Smooth muscle cell (in vitro differentiated cells): ENCODE measurements at regions not wholly inside any gene's neighbourhood (a gene's known extent, or its start where the extent isn't known, plus 50 kb on each side); places are given as distances from the start of the nearest gene placed in this dataset.
A peak's percentile ranks its signal among the peaks of the same experiment; 100 is the strongest.

ENCODE experiments used
- DNase-seq: peaks from one replicate; lab custom pipeline; 2025; ENCODE audit not compliant: unreplicated experiment; lab: John Stamatoyannopoulos, UW
- H2AFZ ChIP-seq: fragments of 200-600 bp; sonication (generic); 2 replicates; pipeline ENCODE4 v1.6.0; 2016; ENCODE audit warnings: antibody characterized with exemption, low read depth, mild to moderate bottlenecking
- H3F3A ChIP-seq: fragments of 200-600 bp; sonication (generic); 2 replicates; pipeline ENCODE4 v1.6.0; 2017; ENCODE audit warnings: antibody characterized with exemption, low read depth
- H3K27ac ChIP-seq: fragments of 200-600 bp; sonication (generic); 2 replicates; pipeline ENCODE4 v1.5.1; 2016; ENCODE audit warnings: low read depth, mild to moderate bottlenecking
- H3K27me3 ChIP-seq: fragments of 200-600 bp; sonication (generic); 2 replicates; pipeline ENCODE4 v1.6.1; 2016; ENCODE audit warnings: low read depth, mild to moderate bottlenecking
- H3K36me3 ChIP-seq: fragments of 200-600 bp; sonication (generic); 2 replicates; pipeline ENCODE4 v1.5.1; 2016; ENCODE audit warnings: low read depth
- H3K4me1 ChIP-seq: fragments of 200-600 bp; sonication (generic); 2 replicates; pipeline ENCODE4 v1.5.1; 2016; ENCODE audit warnings: low read depth
- H3K4me2 ChIP-seq: fragments of 200-600 bp; sonication (generic); 2 replicates; pipeline ENCODE4 v1.6.0; 2016; ENCODE audit warnings: mild to moderate bottlenecking
- H3K4me3 ChIP-seq: fragments of 200-600 bp; sonication (generic); 2 replicates; pipeline ENCODE4 v1.5.1; 2016; ENCODE audit warnings: mild to moderate bottlenecking
- H3K79me2 ChIP-seq: fragments of 200-600 bp; sonication (generic); 2 replicates; pipeline ENCODE4 v1.6.0; 2016; ENCODE audit warnings: low read depth, mild to moderate bottlenecking
- H3K9ac ChIP-seq: fragments of 200-600 bp; sonication (generic); 2 replicates; pipeline ENCODE4 v1.6.0; 2016; ENCODE audit warnings: low read depth
- H3K9me3 ChIP-seq: fragments of 200-600 bp; sonication (generic); replicated peaks from 2 replicates; pipeline ENCODE4 v1.5.1; 2016; ENCODE audit warnings: low read depth
- H4K20me1 ChIP-seq: fragments of 200-600 bp; sonication (generic); 2 replicates; pipeline ENCODE4 v1.6.0; 2016; ENCODE audit warnings: low read depth
- WGBS: methylation state at CpG from one replicate; pipeline ENCODE4 v1.1.7; 2016; ENCODE audit warnings: low lambda C conversion rate; 5-methylcytosine and 5-hydroxymethylcytosine counted together
- TF ChIP-seq, protein P1 (sequence below): fragments of 200-600 bp; sonication (generic); IDR thresholded peaks from 2 replicates; pipeline ENCODE4 v1.5.1; 2017; ENCODE audit warnings: borderline replicate concordance, mild to moderate bottlenecking, antibody characterized with exemption; ENCODE audit not compliant: insufficient read depth, poor library complexity, severe bottlenecking

DNA sequence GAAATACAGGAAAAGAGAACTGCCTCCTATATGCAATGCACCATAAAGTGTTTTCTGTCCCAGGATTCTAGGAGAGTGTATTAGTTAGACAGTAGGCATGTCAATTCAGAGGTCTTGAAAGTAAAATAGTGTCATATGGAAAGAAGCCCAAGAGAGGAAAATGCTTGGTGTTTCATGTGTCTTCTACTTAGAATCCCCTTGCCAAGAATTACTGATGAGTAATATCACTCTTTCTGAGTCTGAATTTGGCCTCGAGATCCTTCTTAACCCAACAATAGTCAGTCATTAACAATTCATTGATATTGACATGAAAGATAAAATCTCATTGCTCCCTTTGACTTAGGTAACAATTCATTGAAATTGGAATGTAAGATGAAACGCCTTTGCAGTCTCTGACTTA is 972.2 kb downstream of the TTLL7 start:
- no peak for DNase-seq
- Histone ChIP-seq H3K79me2 (no peaks in the 10 kb centered on the region), H3F3A (no peaks in the 10 kb centered on the region)

DNA sequence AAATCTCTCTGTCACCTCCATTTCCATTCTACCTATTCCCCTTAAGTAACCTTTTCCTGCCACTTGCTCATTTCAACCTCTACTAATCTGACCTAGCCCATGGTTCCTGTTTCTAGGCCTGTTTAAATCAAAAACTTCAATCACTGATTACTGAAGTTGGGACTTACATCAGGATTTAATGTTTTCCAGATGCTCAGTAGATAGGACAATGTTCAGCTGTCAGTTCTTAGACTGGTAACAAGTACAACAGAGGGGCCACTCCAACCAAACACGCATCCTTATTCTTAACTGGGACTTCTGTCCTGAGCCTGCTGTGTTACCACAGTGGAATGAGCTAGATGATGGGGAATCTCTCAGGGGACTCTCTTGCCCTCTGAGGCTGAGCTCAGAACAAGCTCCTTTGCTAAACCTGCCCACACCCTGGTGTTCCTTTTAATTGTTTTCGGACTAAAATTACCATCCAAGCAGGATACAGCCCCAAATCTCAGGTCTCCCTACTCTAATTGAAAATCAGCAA is 974.6 kb downstream of the TTLL7 start:
- Histone ChIP-seq H3K36me3 (peaks cover 6% of the 10 kb centered on the region), H4K20me1 (no peaks in the 10 kb centered on the region), H3K4me2 (no peak overlapping the region), H3K9ac (no peak overlapping the region), H3F3A (no peaks in the 10 kb centered on the region), H3K27me3 (no peaks in the 10 kb centered on the region), H3K4me3 (no peak overlapping the region), H3K4me1 (no peaks in the 10 kb centered on the region), H3K79me2 (no peaks in the 10 kb centered on the region), H3K9me3 (peaks cover 3% of the 10 kb centered on the region), H2AFZ (peak overlapping the region; percentile 41), H3K27ac (no peak overlapping the region)
- WGBS: 78% methylated on average over 2 of the region's 2 CpGs
- no peak for DNase-seq
- TF ChIP-seq, protein P1, sequence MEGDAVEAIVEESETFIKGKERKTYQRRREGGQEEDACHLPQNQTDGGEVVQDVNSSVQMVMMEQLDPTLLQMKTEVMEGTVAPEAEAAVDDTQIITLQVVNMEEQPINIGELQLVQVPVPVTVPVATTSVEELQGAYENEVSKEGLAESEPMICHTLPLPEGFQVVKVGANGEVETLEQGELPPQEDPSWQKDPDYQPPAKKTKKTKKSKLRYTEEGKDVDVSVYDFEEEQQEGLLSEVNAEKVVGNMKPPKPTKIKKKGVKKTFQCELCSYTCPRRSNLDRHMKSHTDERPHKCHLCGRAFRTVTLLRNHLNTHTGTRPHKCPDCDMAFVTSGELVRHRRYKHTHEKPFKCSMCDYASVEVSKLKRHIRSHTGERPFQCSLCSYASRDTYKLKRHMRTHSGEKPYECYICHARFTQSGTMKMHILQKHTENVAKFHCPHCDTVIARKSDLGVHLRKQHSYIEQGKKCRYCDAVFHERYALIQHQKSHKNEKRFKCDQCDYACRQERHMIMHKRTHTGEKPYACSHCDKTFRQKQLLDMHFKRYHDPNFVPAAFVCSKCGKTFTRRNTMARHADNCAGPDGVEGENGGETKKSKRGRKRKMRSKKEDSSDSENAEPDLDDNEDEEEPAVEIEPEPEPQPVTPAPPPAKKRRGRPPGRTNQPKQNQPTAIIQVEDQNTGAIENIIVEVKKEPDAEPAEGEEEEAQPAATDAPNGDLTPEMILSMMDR: no peak

More for the DNA sequence above, 972.2 kb downstream of the TTLL7 start:
- Histone ChIP-seq H3K27ac (no peak overlapping the region), H4K20me1 (no peaks in the 10 kb centered on the region), H3K9ac (no peak overlapping the region), H2AFZ (no peak overlapping the region), H3K4me1 (no peaks in the 10 kb centered on the region), H3K36me3 (no peaks in the 10 kb centered on the region), H3K4me3 (no peak overlapping the region), H3K9me3 (no peaks in the 10 kb centered on the region), H3K27me3 (no peaks in the 10 kb centered on the region), H3K4me2 (no peak overlapping the region)
- TF ChIP-seq, protein P1: no peak
- 77% methylated on average over 2 of the region's 2 CpGs for WGBS

DNA sequence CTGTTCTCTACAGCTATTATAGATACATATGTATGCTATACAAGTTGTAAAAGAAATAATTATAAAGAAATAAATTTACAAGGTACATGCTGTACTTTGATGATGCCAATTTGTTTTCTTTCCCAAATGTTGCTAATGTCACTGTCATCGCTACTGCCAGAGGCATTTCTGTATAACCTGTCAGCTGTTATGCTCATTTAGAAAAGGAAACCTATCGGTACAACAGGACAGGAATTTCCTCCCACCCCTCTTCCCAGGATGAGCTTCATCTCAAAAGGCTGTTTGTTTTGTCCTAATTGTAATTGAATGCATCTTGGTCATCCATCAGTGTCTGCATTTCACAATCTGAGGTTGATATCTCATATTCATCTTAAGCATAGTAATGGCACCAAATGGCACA is 975.7 kb downstream of the TTLL7 start:
- 87% methylated on average over 2 of the region's 2 CpGs for WGBS
- Histone ChIP-seq H3K79me2 (no peaks in the 10 kb centered on the region), H3K36me3 (peaks cover 6% of the 10 kb centered on the region), H3K4me1 (no peaks in the 10 kb centered on the region), H2AFZ (no peak overlapping the region), H4K20me1 (no peaks in the 10 kb centered on the region), H3K9me3 (peaks cover 3% of the 10 kb centered on the region), H3F3A (no peaks in the 10 kb centered on the region), H3K27ac (no peak overlapping the region), H3K27me3 (no peaks in the 10 kb centered on the region), H3K9ac (no peak overlapping the region), H3K4me2 (no peak overlapping the region), H3K4me3 (no peak overlapping the region)
- no peak for DNase-seq
- TF ChIP-seq, protein P1: no peak

DNA sequence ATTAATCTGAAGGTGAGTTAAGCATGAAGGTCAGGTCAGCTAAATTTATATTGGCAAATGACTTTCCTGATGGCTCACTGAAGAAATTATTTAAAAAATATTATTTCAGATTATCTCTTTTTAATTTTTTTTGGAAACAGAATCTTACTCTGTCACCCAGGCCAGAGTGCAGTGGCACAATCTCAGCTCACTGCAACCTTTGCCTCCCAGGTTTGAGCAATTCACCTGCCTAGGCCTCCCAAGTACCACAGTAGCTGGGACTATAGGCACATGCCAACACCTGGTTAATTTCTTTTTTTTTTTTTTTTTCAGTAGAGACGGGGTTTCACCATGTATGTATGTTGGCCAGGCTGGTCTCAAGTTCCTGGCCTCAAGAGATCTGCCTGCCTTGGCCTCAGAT is 976.7 kb downstream of the TTLL7 start:
- DNase-seq: no peak
- Histone ChIP-seq H3K27ac (no peak overlapping the region), H3K9me3 (peaks cover 3% of the 10 kb centered on the region), H3K36me3 (peaks cover 6% of the 10 kb centered on the region), H3K79me2 (no peaks in the 10 kb centered on the region), H2AFZ (no peak overlapping the region), H3K9ac (no peak overlapping the region), H3K4me3 (no peak overlapping the region), H4K20me1 (no peaks in the 10 kb centered on the region), H3K4me1 (no peaks in the 10 kb centered on the region), H3K4me2 (no peak overlapping the region), H3K27me3 (no peaks in the 10 kb centered on the region), H3F3A (no peaks in the 10 kb centered on the region)
- WGBS: 91% methylated on average over 1 of the region's 1 CpG
- TF ChIP-seq, protein P1: no peak
